Neural crest cell (in vitro differentiated cells): ENCODE measurements at regions not wholly inside any gene's neighbourhood (a gene's known extent, or its start where the extent isn't known, plus 50 kb on each side); places are given as distances from the start of the nearest gene placed in this dataset. TPM values are rescaled to one million over a fixed set of nuclear protein-coding genes. Genes with fewer than 3 reads are reported as not detected.
A peak's percentile ranks its signal among the peaks of the same experiment; 100 is the strongest.

Experiments used
- DNase-seq: peaks from one replicate; pipeline ENCODE4 v3.0.0; 2021; ENCODE audit warnings: low read depth, mixed read lengths, low spot score
- H3K27ac Mint-ChIP-seq: one replicate; pipeline ENCODE4 v1.8.0; 2021; ENCODE audit warnings: mild to moderate bottlenecking, mixed read lengths; ENCODE audit not compliant: unreplicated experiment
- H3K27me3 Mint-ChIP-seq: 2 replicates; pipeline ENCODE4 v1.8.0; 2021; ENCODE audit warnings: low read depth, mild to moderate bottlenecking, mixed read lengths
- H3K36me3 Mint-ChIP-seq: 2 replicates; pipeline ENCODE4 v1.8.0; 2021; ENCODE audit warnings: low read depth, mild to moderate bottlenecking, mixed read lengths
- H3K4me1 Mint-ChIP-seq: 2 replicates; pipeline ENCODE4 v1.8.0; 2021; ENCODE audit warnings: mixed read lengths
- H3K4me3 Mint-ChIP-seq: one replicate; pipeline ENCODE4 v1.8.0; 2021; ENCODE audit warnings: mild to moderate bottlenecking, mixed read lengths
- H3K9me3 Mint-ChIP-seq: 2 replicates; pipeline ENCODE4 v1.8.0; 2021; ENCODE audit warnings: mixed read lengths
- CTCF ChIP-seq: fragments of 200-600 bp; sonication (generic); conservative IDR thresholded peaks from 2 replicates; pipeline ENCODE4 v1.5.0; 2021; ENCODE audit warnings: antibody characterized with exemption, mild to moderate bottlenecking
- microRNA-seq: library from miRNA; unstranded; fragments of <30 nt; microRNA quantifications from one replicate; pipeline ENCODE4, GENCODE V29; 2020

GRCh38 chr3:124669470-124669869, 60.8 kb upstream of the UMPS start:
- H3K4me1 Mint-ChIP-seq = no peaks in the 10 kb centered on the region

GRCh38 chr3:124671106-124671505, 59.1 kb upstream of the UMPS start:
- no peak for DNase-seq
- Mint-ChIP-seq H3K36me3 (peaks cover 12% of the 10 kb centered on the region), H3K4me3 (no peak overlapping the region), H3K9me3 (no peaks in the 10 kb centered on the region), H3K4me1 (no peaks in the 10 kb centered on the region), H3K27ac (no peak overlapping the region), H3K27me3 (no peaks in the 10 kb centered on the region)
- TF ChIP-seq CTCF = no peak

More at GRCh38 chr3:124669470-124669869, 60.8 kb upstream of the UMPS start:
- peaks cover 12% of the 10 kb centered on the region for H3K36me3 Mint-ChIP-seq
- no peaks in the 10 kb centered on the region for H3K27me3 Mint-ChIP-seq
- TF ChIP-seq CTCF = no peak
- H3K9me3 Mint-ChIP-seq = no peaks in the 10 kb centered on the region
- DNase-seq = no peak
- no peak overlapping the region for H3K27ac Mint-ChIP-seq
- H3K4me3 Mint-ChIP-seq = no peak overlapping the region

- no peak overlapping the region for H3K4me3 Mint-ChIP-seq
- no peak overlapping the region for H3K27ac Mint-ChIP-seq
- peaks cover 10% of the 10 kb centered on the region for H3K36me3 Mint-ChIP-seq
- no peak for DNase-seq
- H3K27me3 Mint-ChIP-seq = no peaks in the 10 kb centered on the region
- no peaks in the 10 kb centered on the region for H3K9me3 Mint-ChIP-seq
- no peaks in the 10 kb centered on the region for H3K4me1 Mint-ChIP-seq
- TF ChIP-seq CTCF = no peak
Measured at GRCh38 chr3:124674336-124674735, 55.9 kb upstream of the UMPS start.

GRCh38 chr3:124676236-124676635, 54.0 kb upstream of the UMPS start:
- TF ChIP-seq CTCF = no peak
- no peaks in the 10 kb centered on the region for H3K9me3 Mint-ChIP-seq
- no peaks in the 10 kb centered on the region for H3K27me3 Mint-ChIP-seq
- no peak overlapping the region for H3K4me3 Mint-ChIP-seq
- DNase-seq = no peak
- peaks cover 3% of the 10 kb centered on the region for H3K36me3 Mint-ChIP-seq
- H3K4me1 Mint-ChIP-seq = no peaks in the 10 kb centered on the region
- no peak overlapping the region for H3K27ac Mint-ChIP-seq

GRCh38 chr3:124679048-124679638, 51.1 kb upstream of the UMPS start:
- Mint-ChIP-seq H3K4me3 (no peak overlapping the region), H3K27me3 (no peaks in the 10 kb centered on the region), H3K27ac (no peak overlapping the region), H3K9me3 (no peaks in the 10 kb centered on the region), H3K4me1 (no peaks in the 10 kb centered on the region), H3K36me3 (peaks cover 2% of the 10 kb centered on the region)
- no peak for DNase-seq
- no peak for TF ChIP-seq CTCF

Small RNA genes in the stretch of these regions (microRNA-seq; reads per million reads assigned to microRNA genes)
- gene MIR5002 (7.1 reads per million, percentile 8 among the genes with 10 or more reads in this experiment), gene MIR6083 (not detected)
